Keratinocyte (primary cell): ENCODE measurements at regions not wholly inside any gene's neighbourhood (a gene's known extent, or its start where the extent isn't known, plus 50 kb on each side); places are given as distances from the start of the nearest gene placed in this dataset.

ENCODE experiments used
- DNase-seq: peaks from one replicate; pipeline ENCODE4 v3.0.0-alpha.2; 2011; ENCODE audit warnings: low read depth, missing footprints, low spot score
- FAIRE-seq: peaks from 2 replicates; lab custom pipeline; 2011; peaks lifted over from hg19 to GRCh38; lab: Jason Lieb, UNC
- H2AFZ ChIP-seq: 2 replicates; pipeline ENCODE4 v1.6.0; 2012; ENCODE audit warnings: low read length, control low read depth, inconsistent platforms; ENCODE audit not compliant: control insufficient read depth
- H3K27ac ChIP-seq: 2 replicates; pipeline ENCODE4 v1.5.1; 2011; ENCODE audit warnings: low read length; ENCODE audit not compliant: control insufficient read depth, insufficient read depth
- H3K27me3 ChIP-seq: 3 replicates; pipeline ENCODE4 v1.6.0; 2011; ENCODE audit warnings: low read length; ENCODE audit not compliant: control insufficient read depth, insufficient read depth; ENCODE audit errors: extremely low read depth
- H3K36me3 ChIP-seq, 2 experiments: 2 replicates in 1 of 2; 3 replicates in 1 of 2; pipeline ENCODE4 v1.5.1; 2011; ENCODE audit warnings: low read length in 2 of 2, mild to moderate bottlenecking in 1 of 2; ENCODE audit not compliant: control insufficient read depth in 2 of 2, insufficient read depth in 2 of 2; ENCODE audit errors: extremely low read depth in 1 of 2
- H3K4me1 ChIP-seq: 3 replicates; pipeline ENCODE4 v1.5.1; 2011; ENCODE audit warnings: low read length; ENCODE audit not compliant: control insufficient read depth, insufficient read depth; ENCODE audit errors: extremely low read depth
- H3K4me2 ChIP-seq: 3 replicates; pipeline ENCODE4 v1.6.0; 2011; ENCODE audit warnings: low read depth, low read length; ENCODE audit not compliant: control insufficient read depth, insufficient read depth; ENCODE audit errors: extremely low read depth
- H3K4me3 ChIP-seq, 3 experiments: fragments of 200-600 bp in 1 of 3; sonication (generic) in 1 of 3; 2 replicates in 2 of 3; 3 replicates in 1 of 3; pipeline ENCODE4 v1.5.1; 2011 to 2016; ENCODE audit warnings: low read length in 3 of 3, mild to moderate bottlenecking in 3 of 3, control low read depth in 2 of 3, inconsistent platforms in 1 of 3, low read depth in 1 of 3, mixed read lengths in 1 of 3, mixed run types in 1 of 3, moderate library complexity in 1 of 3; ENCODE audit not compliant: control insufficient read depth in 2 of 3, insufficient read depth in 2 of 3; ENCODE audit errors: extremely low read depth in 1 of 3
- H3K79me2 ChIP-seq: 2 replicates; pipeline ENCODE4 v1.6.0; 2012; ENCODE audit warnings: low read length; ENCODE audit not compliant: control insufficient read depth, insufficient read depth
- H3K9ac ChIP-seq: 3 replicates; pipeline ENCODE4 v1.6.0; 2011; ENCODE audit warnings: low read length; ENCODE audit not compliant: control insufficient read depth, insufficient read depth; ENCODE audit errors: extremely low read depth
- H3K9me1 ChIP-seq: 3 replicates; pipeline ENCODE4 v1.6.0; 2011; ENCODE audit warnings: low read length; ENCODE audit not compliant: control insufficient read depth, insufficient read depth; ENCODE audit errors: extremely low read depth
- H3K9me3 ChIP-seq: 2 replicates; pipeline ENCODE4 v1.5.1; 2012; ENCODE audit warnings: low read depth, low read length; ENCODE audit not compliant: control insufficient read depth
- H4K20me1 ChIP-seq: 3 replicates; pipeline ENCODE4 v1.6.0; 2011; ENCODE audit warnings: low read length; ENCODE audit not compliant: control insufficient read depth, insufficient read depth; ENCODE audit errors: extremely low read depth
- EZH2 ChIP-seq: IDR thresholded peaks from one replicate; pipeline ENCODE4 v1.6.1; 2012; ENCODE audit warnings: inconsistent platforms, mild to moderate bottlenecking, low read length, moderate library complexity
- dilution Hi-C: fragments of 300-500 bp; cut with MboI; formaldehyde crosslinking; loops from one replicate; pipeline ENCODE4 v1.7.0; 2020; ENCODE audit warnings: low sequenced_read_pairs; ENCODE audit not compliant: extremely low pct_ligation_motif_present
- TF ChIP-seq, protein P1 (sequence below), 3 experiments: IDR thresholded peaks in 1 of 3; conservative IDR thresholded peaks in 1 of 3; optimal IDR thresholded peaks in 1 of 3; 2 replicates in 2 of 3; 3 replicates in 1 of 3; pipeline versions ENCODE3 to v1.5.1; 2011; ENCODE audit warnings: low read length in 3 of 3, mild to moderate bottlenecking in 3 of 3, moderate library complexity in 2 of 3, control low read depth in 1 of 3, inconsistent platforms in 1 of 3; ENCODE audit not compliant: insufficient read depth in 2 of 3; ENCODE audit errors: extremely low read depth in 1 of 3

DNA sequence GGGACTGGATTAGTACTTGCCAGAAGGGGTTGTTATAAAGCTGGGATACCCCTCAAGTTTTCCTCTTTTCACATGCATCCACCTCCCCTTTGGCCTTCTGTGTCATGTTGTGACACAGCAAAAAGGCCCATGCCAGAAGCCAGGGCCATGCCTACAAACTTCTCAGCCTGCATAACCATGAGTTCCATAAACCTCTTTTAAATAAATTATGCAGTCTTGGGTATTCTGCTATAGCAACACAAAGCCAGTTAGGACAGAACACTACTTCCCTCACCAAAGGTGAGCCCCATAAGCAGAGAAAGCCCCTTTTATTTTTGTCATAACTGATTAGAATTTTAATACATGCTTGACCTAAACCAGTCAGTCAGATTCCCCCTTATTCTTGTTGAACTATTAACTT is 801.3 kb downstream of the DNAH5 start:
- Histone ChIP-seq H2AFZ (no peak overlapping the region), H3K27me3 (no peaks in the 10 kb centered on the region), H3K9me1 (no peaks in the 10 kb centered on the region), H3K79me2 (no peaks in the 10 kb centered on the region), H4K20me1 (no peaks in the 10 kb centered on the region), H3K36me3 (no peaks in the 10 kb centered on the region), H3K4me1 (no peaks in the 10 kb centered on the region), H3K9me3 (no peaks in the 10 kb centered on the region), H3K9ac (no peak overlapping the region), H3K4me2 (no peak overlapping the region), H3K4me3 (no peak overlapping the region), H3K27ac (no peak overlapping the region)
- FAIRE-seq = no peak
- no peak for DNase-seq
- dilution Hi-C loops = no loop called here
- TF ChIP-seq, protein P1, sequence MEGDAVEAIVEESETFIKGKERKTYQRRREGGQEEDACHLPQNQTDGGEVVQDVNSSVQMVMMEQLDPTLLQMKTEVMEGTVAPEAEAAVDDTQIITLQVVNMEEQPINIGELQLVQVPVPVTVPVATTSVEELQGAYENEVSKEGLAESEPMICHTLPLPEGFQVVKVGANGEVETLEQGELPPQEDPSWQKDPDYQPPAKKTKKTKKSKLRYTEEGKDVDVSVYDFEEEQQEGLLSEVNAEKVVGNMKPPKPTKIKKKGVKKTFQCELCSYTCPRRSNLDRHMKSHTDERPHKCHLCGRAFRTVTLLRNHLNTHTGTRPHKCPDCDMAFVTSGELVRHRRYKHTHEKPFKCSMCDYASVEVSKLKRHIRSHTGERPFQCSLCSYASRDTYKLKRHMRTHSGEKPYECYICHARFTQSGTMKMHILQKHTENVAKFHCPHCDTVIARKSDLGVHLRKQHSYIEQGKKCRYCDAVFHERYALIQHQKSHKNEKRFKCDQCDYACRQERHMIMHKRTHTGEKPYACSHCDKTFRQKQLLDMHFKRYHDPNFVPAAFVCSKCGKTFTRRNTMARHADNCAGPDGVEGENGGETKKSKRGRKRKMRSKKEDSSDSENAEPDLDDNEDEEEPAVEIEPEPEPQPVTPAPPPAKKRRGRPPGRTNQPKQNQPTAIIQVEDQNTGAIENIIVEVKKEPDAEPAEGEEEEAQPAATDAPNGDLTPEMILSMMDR (optimal IDR thresholded peaks at IDR 0.05 in 1 of 3, IDR thresholded peaks at IDR 0.05 in 1 of 3, conservative IDR thresholded peaks at IDR 0.05 in 1 of 3; ENCODE audit: extremely low read depth in 1 of 3, insufficient read depth in 2 of 3, low read length in 3 of 3) = no peak
- no peak for TF ChIP-seq EZH2

DNA sequence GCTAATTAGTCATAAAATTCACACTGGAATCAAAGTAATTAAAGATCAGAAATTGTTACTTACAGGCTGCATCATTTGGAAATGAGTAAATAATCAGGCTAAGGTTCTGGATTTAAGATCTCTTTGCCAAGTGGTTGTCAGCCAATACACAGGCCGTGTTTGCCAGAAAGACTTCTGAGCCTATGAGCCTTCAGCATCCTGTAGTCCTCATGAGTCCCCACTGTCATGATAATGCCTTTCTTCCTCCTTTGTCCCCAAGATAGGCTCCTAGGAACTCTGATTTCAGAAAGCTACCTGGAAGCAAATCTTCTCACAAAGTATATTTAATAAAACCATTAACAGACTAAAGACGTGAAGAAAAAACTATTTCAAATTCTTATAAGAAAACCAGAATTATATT is 810.5 kb downstream of the DNAH5 start:
- dilution Hi-C loops = no loop called here
- Histone ChIP-seq H3K27ac (no peak overlapping the region), H3K79me2 (no peaks in the 10 kb centered on the region), H3K9me1 (no peaks in the 10 kb centered on the region), H3K9ac (no peak overlapping the region), H3K9me3 (no peaks in the 10 kb centered on the region), H3K36me3 (no peaks in the 10 kb centered on the region), H3K27me3 (no peaks in the 10 kb centered on the region), H3K4me2 (no peak overlapping the region), H3K4me1 (no peaks in the 10 kb centered on the region), H3K4me3 (no peak overlapping the region), H4K20me1 (no peaks in the 10 kb centered on the region), H2AFZ (no peak overlapping the region)
- DNase-seq (no peak), FAIRE-seq (no peak)
- TF ChIP-seq, protein P1 (optimal IDR thresholded peaks at IDR 0.05 in 1 of 3, IDR thresholded peaks at IDR 0.05 in 1 of 3, conservative IDR thresholded peaks at IDR 0.05 in 1 of 3; ENCODE audit: extremely low read depth in 1 of 3, insufficient read depth in 2 of 3, low read length in 3 of 3) = no peak
- TF ChIP-seq EZH2 = no peak
